ENCODE measurements at regions not wholly inside any gene's neighbourhood (a gene's known extent, or its start where the extent isn't known, plus 50 kb on each side); places are given as distances from the start of the nearest gene placed in this dataset.

GRCh38 chr1:105102371-105102770 lies 1352.7 kb downstream of the AMY1C start:
- no peaks in the 10 kb centered on the region for H3K36me3 ChIP-seq (ENCODE audit: control insufficient read depth in 4 of 4, insufficient read depth in 3 of 4, low read depth in 1 of 4, low read length in 3 of 4)
- no peak overlapping the region for H3K4me3 ChIP-seq (ENCODE audit: low read depth in 1 of 3, low read length in 3 of 3)
- H3K27ac ChIP-seq (ENCODE audit: low read depth in 1 of 2, low read length in 2 of 2): no peak overlapping the region
- H3K27me3 ChIP-seq (ENCODE audit: control insufficient read depth in 4 of 4, insufficient read depth in 4 of 4, low read length in 3 of 4): no peaks in the 10 kb centered on the region
- no peaks in the 10 kb centered on the region for H3K9me3 ChIP-seq (ENCODE audit: control insufficient read depth in 4 of 4, low read length in 3 of 4)
- H3K9ac ChIP-seq (ENCODE audit: low read depth in 1 of 2, low read length in 2 of 2): no peak overlapping the region
- TF ChIP-seq, protein P1, sequence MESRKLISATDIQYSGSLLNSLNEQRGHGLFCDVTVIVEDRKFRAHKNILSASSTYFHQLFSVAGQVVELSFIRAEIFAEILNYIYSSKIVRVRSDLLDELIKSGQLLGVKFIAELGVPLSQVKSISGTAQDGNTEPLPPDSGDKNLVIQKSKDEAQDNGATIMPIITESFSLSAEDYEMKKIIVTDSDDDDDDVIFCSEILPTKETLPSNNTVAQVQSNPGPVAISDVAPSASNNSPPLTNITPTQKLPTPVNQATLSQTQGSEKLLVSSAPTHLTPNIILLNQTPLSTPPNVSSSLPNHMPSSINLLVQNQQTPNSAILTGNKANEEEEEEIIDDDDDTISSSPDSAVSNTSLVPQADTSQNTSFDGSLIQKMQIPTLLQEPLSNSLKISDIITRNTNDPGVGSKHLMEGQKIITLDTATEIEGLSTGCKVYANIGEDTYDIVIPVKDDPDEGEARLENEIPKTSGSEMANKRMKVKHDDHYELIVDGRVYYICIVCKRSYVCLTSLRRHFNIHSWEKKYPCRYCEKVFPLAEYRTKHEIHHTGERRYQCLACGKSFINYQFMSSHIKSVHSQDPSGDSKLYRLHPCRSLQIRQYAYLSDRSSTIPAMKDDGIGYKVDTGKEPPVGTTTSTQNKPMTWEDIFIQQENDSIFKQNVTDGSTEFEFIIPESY (IDR thresholded peaks at IDR 0.05): no peak
- TF ChIP-seq, protein P2, sequence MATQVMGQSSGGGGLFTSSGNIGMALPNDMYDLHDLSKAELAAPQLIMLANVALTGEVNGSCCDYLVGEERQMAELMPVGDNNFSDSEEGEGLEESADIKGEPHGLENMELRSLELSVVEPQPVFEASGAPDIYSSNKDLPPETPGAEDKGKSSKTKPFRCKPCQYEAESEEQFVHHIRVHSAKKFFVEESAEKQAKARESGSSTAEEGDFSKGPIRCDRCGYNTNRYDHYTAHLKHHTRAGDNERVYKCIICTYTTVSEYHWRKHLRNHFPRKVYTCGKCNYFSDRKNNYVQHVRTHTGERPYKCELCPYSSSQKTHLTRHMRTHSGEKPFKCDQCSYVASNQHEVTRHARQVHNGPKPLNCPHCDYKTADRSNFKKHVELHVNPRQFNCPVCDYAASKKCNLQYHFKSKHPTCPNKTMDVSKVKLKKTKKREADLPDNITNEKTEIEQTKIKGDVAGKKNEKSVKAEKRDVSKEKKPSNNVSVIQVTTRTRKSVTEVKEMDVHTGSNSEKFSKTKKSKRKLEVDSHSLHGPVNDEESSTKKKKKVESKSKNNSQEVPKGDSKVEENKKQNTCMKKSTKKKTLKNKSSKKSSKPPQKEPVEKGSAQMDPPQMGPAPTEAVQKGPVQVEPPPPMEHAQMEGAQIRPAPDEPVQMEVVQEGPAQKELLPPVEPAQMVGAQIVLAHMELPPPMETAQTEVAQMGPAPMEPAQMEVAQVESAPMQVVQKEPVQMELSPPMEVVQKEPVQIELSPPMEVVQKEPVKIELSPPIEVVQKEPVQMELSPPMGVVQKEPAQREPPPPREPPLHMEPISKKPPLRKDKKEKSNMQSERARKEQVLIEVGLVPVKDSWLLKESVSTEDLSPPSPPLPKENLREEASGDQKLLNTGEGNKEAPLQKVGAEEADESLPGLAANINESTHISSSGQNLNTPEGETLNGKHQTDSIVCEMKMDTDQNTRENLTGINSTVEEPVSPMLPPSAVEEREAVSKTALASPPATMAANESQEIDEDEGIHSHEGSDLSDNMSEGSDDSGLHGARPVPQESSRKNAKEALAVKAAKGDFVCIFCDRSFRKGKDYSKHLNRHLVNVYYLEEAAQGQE (IDR thresholded peaks at IDR 0.05): no peak
- WGBS: 72% methylated on average over 3 of the region's 3 CpGs
- no peaks in the 10 kb centered on the region for H3K4me1 ChIP-seq (ENCODE audit: control insufficient read depth in 4 of 4, insufficient read depth in 4 of 4, low read length in 3 of 4)
- peak; percentile 35 for DNase-seq (ENCODE audit: low spot score)

DNA sequence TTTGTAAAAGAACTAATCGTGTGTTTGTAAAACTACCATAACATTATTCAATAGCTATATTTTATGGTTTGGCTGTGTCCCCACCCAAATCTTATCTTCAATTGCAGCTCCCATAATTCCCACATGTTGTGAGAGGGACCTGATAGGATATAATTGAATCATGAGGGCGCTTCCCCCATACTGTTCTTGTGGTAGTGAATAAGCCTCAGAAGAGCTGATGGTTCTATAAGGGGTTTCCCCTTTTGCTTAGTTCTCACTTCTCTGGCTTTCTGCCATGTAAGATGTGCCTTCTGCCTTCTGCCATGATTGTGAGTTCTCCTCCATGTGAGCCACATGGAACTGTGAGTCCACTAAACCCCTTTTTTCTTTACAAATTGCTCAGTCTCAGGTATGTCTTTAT lies 1372.3 kb downstream of the AMY1C start:
- H3K9ac ChIP-seq (ENCODE audit: low read depth in 1 of 2, low read length in 2 of 2): no peak overlapping the region
- WGBS: 74% methylated on average over 2 of the region's 2 CpGs
- TF ChIP-seq, protein P3, sequence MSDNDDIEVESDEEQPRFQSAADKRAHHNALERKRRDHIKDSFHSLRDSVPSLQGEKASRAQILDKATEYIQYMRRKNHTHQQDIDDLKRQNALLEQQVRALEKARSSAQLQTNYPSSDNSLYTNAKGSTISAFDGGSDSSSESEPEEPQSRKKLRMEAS (IDR thresholded peaks at IDR 0.05): no peak
- TF ChIP-seq, protein P1 (IDR thresholded peaks at IDR 0.05): no peak
- no peak for TF ChIP-seq FOXA2 (IDR thresholded peaks at IDR 0.05)
- TF ChIP-seq RXRA (IDR thresholded peaks at IDR 0.05): no peak
- no peak for TF ChIP-seq YY1 (IDR thresholded peaks at IDR 0.05)
- no peak for TF ChIP-seq EGR1 (IDR thresholded peaks at IDR 0.05; ENCODE audit: low read depth in 2 of 2)
- no peak for TF ChIP-seq NR2F2 (IDR thresholded peaks at IDR 0.05)

More for the DNA sequence above, 1372.3 kb downstream of the AMY1C start:
- no peak for DNase-seq (ENCODE audit: low spot score)
- no peak overlapping the region for H3K27ac ChIP-seq (ENCODE audit: low read depth in 1 of 2, low read length in 2 of 2)
- H3K36me3 ChIP-seq (ENCODE audit: control insufficient read depth in 4 of 4, insufficient read depth in 3 of 4, low read depth in 1 of 4, low read length in 3 of 4): no peaks in the 10 kb centered on the region
- no peaks in the 10 kb centered on the region for H3K9me3 ChIP-seq (ENCODE audit: control insufficient read depth in 4 of 4, low read length in 3 of 4)
- H3K4me1 ChIP-seq (ENCODE audit: control insufficient read depth in 4 of 4, insufficient read depth in 4 of 4, low read length in 3 of 4): no peaks in the 10 kb centered on the region
- no peaks in the 10 kb centered on the region for H3K27me3 ChIP-seq (ENCODE audit: control insufficient read depth in 4 of 4, insufficient read depth in 4 of 4, low read length in 3 of 4)
- no peak overlapping the region for H3K4me3 ChIP-seq (ENCODE audit: low read depth in 1 of 3, low read length in 3 of 3)

Measured in liver (tissue), 7 donors.